ENCODE measurements at regions not wholly inside any gene's neighbourhood (a gene's known extent, or its start where the extent isn't known, plus 50 kb on each side); places are given as distances from the start of the nearest gene placed in this dataset.

DNA sequence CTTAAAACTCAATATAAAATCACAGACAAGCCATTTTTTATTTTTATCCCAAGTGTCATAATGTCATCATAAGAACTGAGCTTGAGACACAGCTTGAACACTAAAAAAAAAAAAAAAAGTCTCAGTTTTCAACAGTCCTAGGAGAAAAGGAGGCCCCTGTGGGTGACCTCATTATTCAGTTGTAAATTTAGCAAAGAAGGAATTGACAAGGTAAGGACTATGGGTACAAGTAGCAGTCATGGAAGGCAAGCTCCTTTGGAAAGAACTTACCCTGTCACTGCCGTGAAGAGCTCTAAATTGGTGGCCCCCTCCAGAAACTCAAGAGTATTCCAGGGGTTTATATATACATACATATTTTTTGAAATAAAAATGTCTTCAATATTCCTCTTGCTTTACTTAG is 864.4 kb upstream of the KCND2 start:
- no peaks in the 10 kb centered on the region for H3K4me1 ChIP-seq
- intact Hi-C loops (cut with DNase I): no loop called here
- no peak overlapping the region for H3K27ac ChIP-seq
- H3K36me3 ChIP-seq: no peaks in the 10 kb centered on the region
- TF ChIP-seq, protein P1, sequence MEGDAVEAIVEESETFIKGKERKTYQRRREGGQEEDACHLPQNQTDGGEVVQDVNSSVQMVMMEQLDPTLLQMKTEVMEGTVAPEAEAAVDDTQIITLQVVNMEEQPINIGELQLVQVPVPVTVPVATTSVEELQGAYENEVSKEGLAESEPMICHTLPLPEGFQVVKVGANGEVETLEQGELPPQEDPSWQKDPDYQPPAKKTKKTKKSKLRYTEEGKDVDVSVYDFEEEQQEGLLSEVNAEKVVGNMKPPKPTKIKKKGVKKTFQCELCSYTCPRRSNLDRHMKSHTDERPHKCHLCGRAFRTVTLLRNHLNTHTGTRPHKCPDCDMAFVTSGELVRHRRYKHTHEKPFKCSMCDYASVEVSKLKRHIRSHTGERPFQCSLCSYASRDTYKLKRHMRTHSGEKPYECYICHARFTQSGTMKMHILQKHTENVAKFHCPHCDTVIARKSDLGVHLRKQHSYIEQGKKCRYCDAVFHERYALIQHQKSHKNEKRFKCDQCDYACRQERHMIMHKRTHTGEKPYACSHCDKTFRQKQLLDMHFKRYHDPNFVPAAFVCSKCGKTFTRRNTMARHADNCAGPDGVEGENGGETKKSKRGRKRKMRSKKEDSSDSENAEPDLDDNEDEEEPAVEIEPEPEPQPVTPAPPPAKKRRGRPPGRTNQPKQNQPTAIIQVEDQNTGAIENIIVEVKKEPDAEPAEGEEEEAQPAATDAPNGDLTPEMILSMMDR (IDR thresholded peaks at IDR 0.05): no peak
- no peak overlapping the region for H3K4me3 ChIP-seq
- no peak for DNase-seq
- H3K9me3 ChIP-seq: peaks cover 0 to 18% (median 0%) of the 10 kb centered on the region in 11 donors
- no peaks in the 10 kb centered on the region for H3K27me3 ChIP-seq
- WGBS, 2 donors: 76 to 82% methylated on average over 1 of the region's 1 CpG
- ATAC-seq: no peak

DNA sequence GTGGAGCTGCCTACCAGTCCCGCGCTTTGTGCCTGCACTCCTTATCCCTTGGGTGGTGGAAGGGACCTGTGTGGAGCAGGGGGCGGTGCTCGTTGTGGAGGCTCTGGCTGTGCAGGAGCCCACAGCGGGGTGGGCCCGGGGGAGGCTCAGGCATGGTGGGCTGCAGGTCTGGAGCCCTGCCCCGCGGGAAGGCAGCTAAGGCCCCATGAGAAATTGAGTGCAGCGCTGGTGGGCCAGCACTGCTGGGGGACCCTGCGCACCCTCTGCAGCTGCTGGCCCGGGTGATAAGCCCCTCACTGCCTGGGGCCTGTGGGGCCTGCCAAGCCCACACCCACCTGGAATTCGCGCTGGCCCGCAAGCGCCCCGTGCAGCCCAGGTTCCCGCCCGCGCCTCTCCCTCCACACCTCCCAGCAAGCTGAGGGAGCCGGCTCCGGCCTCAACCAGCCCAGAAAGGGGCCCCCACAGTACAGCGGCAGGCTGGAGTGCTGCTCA is 859.6 kb upstream of the KCND2 start:
- Histone ChIP-seq H3K4me3 (no peak overlapping the region), H3K27ac (no peak overlapping the region), H3K27me3 (no peaks in the 10 kb centered on the region), H3K36me3 (no peaks in the 10 kb centered on the region), H3K4me1 (no peaks in the 10 kb centered on the region), H3K9me3 (peaks cover 0 to 21% (median 0%) of the 10 kb centered on the region in 11 donors)
- 96 to 97% methylated on average over 22 of the region's 22 CpGs for WGBS, 2 donors
- TF ChIP-seq, protein P1 (IDR thresholded peaks at IDR 0.05): no peak
- no peak for ATAC-seq
- no peak for DNase-seq
- intact Hi-C loops (cut with DNase I): no loop called here

DNA sequence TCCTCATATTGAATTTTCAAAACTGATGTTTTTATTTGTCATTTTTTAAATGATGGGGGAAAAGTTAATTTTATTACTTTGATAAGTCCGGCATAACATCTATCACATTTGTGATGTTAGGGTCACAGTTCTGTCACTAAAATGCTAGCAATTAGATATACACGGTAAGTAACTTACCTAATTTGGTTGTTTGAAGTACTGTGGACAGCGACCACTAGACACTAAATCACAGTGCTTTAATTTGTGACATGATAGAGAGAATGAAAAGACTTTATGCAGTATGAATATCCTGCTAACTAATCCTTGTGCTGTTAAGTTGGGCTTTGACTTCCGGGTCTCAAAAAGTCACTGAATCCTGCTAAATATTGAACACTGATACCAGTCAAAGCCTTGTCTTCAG is 857.3 kb upstream of the KCND2 start:
- no peak overlapping the region for H3K4me3 ChIP-seq
- TF ChIP-seq, protein P1 (IDR thresholded peaks at IDR 0.05): no peak
- no peaks in the 10 kb centered on the region for H3K4me1 ChIP-seq
- peaks cover 0 to 21% (median 0%) of the 10 kb centered on the region in 11 donors for H3K9me3 ChIP-seq
- H3K27ac ChIP-seq: no peak overlapping the region
- no peaks in the 10 kb centered on the region for H3K36me3 ChIP-seq
- H3K27me3 ChIP-seq: no peaks in the 10 kb centered on the region
- ATAC-seq (no peak), DNase-seq (no peak)
- 71 to 74% methylated on average over 4 of the region's 4 CpGs for WGBS, 2 donors
- intact Hi-C loops (cut with DNase I): no loop called here

DNA sequence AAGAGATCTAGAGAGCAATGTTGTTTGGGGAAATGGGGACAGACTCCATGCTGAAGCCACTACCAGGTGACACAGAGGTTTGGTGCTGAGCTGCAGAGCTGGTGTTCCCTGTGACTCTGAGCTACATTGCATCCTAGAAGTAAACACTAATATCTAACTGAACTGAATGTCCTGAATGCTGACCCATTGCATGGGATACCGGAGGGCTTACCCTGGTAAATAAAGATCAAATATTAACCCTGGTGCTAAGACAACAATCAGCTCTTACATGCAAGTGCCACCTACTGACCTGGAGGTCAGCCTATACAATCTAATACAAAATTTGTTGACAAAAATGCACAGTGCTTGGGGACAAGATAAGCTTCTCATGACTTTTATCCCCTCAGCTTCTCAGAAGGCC is 851.3 kb upstream of the KCND2 start:
- WGBS, 2 donors: 65 to 85% methylated on average over 1 of the region's 1 CpG
- DNase-seq (no peak), ATAC-seq (no peak)
- Histone ChIP-seq H3K27ac (no peak overlapping the region), H3K36me3 (no peaks in the 10 kb centered on the region), H3K4me3 (no peak overlapping the region), H3K9me3 (peaks cover 0 to 18% (median 0%) of the 10 kb centered on the region in 11 donors), H3K4me1 (no peaks in the 10 kb centered on the region), H3K27me3 (no peaks in the 10 kb centered on the region)
- TF ChIP-seq, protein P1 (IDR thresholded peaks at IDR 0.05): no peak
- intact Hi-C loops (cut with DNase I): no loop called here

Data from heart right ventricle (tissue), 16 donors.